SK-N-MC (cell line): ENCODE measurements at regions not wholly inside any gene's neighbourhood (a gene's known extent, or its start where the extent isn't known, plus 50 kb on each side); places are given as distances from the start of the nearest gene placed in this dataset.

Source experiments
- DNase-seq: peaks from one replicate; pipeline ENCODE4 v3.0.0-alpha.2; 2011; ENCODE audit warnings: low read depth, low spot score
- H3K27ac ChIP-seq: fragments of 200-600 bp; sonication (generic); 2 replicates; pipeline ENCODE4 v1.5.1; 2016; ENCODE audit warnings: mixed run types
- H3K36me3 ChIP-seq: fragments of 200-600 bp; sonication (generic); 2 replicates; pipeline ENCODE4 v1.6.1; 2017; ENCODE audit warnings: antibody characterized with exemption, low read length, mixed read lengths; ENCODE audit not compliant: insufficient read depth
- H3K4me3 ChIP-seq: fragments of 200-600 bp; sonication (generic); 2 replicates; pipeline ENCODE4 v1.5.1; 2016
- H3K9ac ChIP-seq: fragments of 200-600 bp; sonication (generic); 2 replicates; pipeline ENCODE4 v1.8.0; 2017; ENCODE audit warnings: mixed run types, mixed read lengths; ENCODE audit not compliant: insufficient read length
- H3K9me3 ChIP-seq: fragments of 200-600 bp; sonication (generic); 2 replicates; pipeline ENCODE4 v1.6.1; 2017; ENCODE audit warnings: low read depth, mild to moderate bottlenecking, antibody characterized with exemption, low read length, moderate library complexity, mixed read lengths
- EZH2 ChIP-seq: fragments of 200-600 bp; sonication (generic); IDR thresholded peaks from one replicate; pipeline ENCODE4 v1.6.1; 2017; ENCODE audit warnings: antibody characterized with exemption
- FOXP2 ChIP-seq: optimal IDR thresholded peaks from 2 replicates; pipeline ENCODE3; 2011; ENCODE audit warnings: mild to moderate bottlenecking, moderate library complexity; ENCODE audit not compliant: insufficient read depth; ENCODE audit errors: extremely low read length, control extremely low read depth
- POLR2AphosphoS5 ChIP-seq: IDR thresholded peaks from 2 replicates; pipeline ENCODE4 v1.6.1; 2012; ENCODE audit warnings: mild to moderate bottlenecking, low read depth, low read length, borderline replicate concordance

GRCh38 chr7:25031432-25031831 is 51.5 kb upstream of the OSBPL3 start:
- Histone ChIP-seq H3K9me3 (no peaks in the 10 kb centered on the region), H3K9ac (no peak overlapping the region), H3K4me3 (no peak overlapping the region), H3K36me3 (no peaks in the 10 kb centered on the region), H3K27ac (no peak overlapping the region)
- no peak for TF ChIP-seq EZH2
- TF ChIP-seq POLR2AphosphoS5 = no peak
- TF ChIP-seq FOXP2 = no peak
- DNase-seq = no peak

GRCh38 chr7:25031007-25031406 is 51.0 kb upstream of the OSBPL3 start:
- no peak for DNase-seq
- H3K9me3 ChIP-seq = no peaks in the 10 kb centered on the region
- H3K4me3 ChIP-seq = no peak overlapping the region
- H3K9ac ChIP-seq = no peak overlapping the region
- no peaks in the 10 kb centered on the region for H3K36me3 ChIP-seq
- TF ChIP-seq POLR2AphosphoS5 = no peak
- no peak overlapping the region for H3K27ac ChIP-seq
